HepG2 (cell line): ENCODE measurements at regions not wholly inside any gene's neighbourhood (a gene's known extent, or its start where the extent isn't known, plus 50 kb on each side); places are given as distances from the start of the nearest gene placed in this dataset.
"Not testable (repeated sequence)": the region's sequence is repeated elsewhere in the genome, so short reads cannot be mapped to it uniquely, and the experiment has no call there.

Source experiments
- ARID3A ChIP-seq: IDR thresholded peaks from 2 replicates; pipeline ENCODE4 v1.6.1; 2012; ENCODE audit warnings: low read depth, low read length, improper control_type of control experiment
- ATF2 ChIP-seq: sonication (generic); formaldehyde crosslinking; IDR thresholded peaks from 2 replicates; pipeline ENCODE4 v1.4.0; 2020; ENCODE audit warnings: missing genetic modification reagents
- CHD4 ChIP-seq: fragments of 200-600 bp; sonication (generic); IDR thresholded peaks from 2 replicates; pipeline ENCODE4 v1.7.0; 2017; ENCODE audit warnings: mild to moderate bottlenecking, low read length, borderline replicate concordance
- CTCF ChIP-seq: sonication (generic); formaldehyde crosslinking; IDR thresholded peaks from 2 replicates; pipeline ENCODE4 v1.5.0; 2020; ENCODE audit warnings: mild to moderate bottlenecking, missing genetic modification reagents, moderate library complexity
- HNF4G ChIP-seq, 2 experiments: sonication (generic) in 1 of 2; formaldehyde crosslinking in 1 of 2; IDR thresholded peaks; 2 replicates each; pipeline versions ENCODE4 v1.4.0 to v1.6.1; 2011 to 2020; ENCODE audit warnings: borderline replicate concordance in 2 of 2, low read depth in 2 of 2, mild to moderate bottlenecking in 2 of 2, low read length in 1 of 2, missing genetic modification reagents in 1 of 2, moderate library complexity in 1 of 2
- JUNB ChIP-seq: sonication (generic); formaldehyde crosslinking; IDR thresholded peaks from 2 replicates; pipeline ENCODE4 v1.8.0; 2022; ENCODE audit warnings: missing genetic modification reagents, mild to moderate bottlenecking, borderline replicate concordance
- NRL ChIP-seq: sonication (generic); formaldehyde crosslinking; IDR thresholded peaks from 2 replicates; pipeline ENCODE4 v1.5.0; 2020; ENCODE audit warnings: missing genetic modification reagents, mild to moderate bottlenecking, moderate library complexity, borderline replicate concordance
- RAD21 ChIP-seq: fragments of 450-650 bp; formaldehyde crosslinking; IDR thresholded peaks from 2 replicates; pipeline ENCODE4 v1.5.0; 2020; ENCODE audit warnings: mild to moderate bottlenecking
- RAD51 ChIP-seq: fragments of 450-650 bp; IDR thresholded peaks from 2 replicates; pipeline ENCODE4 v1.6.1; 2016; ENCODE audit warnings: borderline replicate concordance
- SP2 ChIP-seq: sonication (generic); formaldehyde crosslinking; IDR thresholded peaks from 2 replicates; pipeline ENCODE4 v1.5.1; 2020; ENCODE audit warnings: mild to moderate bottlenecking, missing genetic modification reagents
- TCF7L2 ChIP-seq: IDR thresholded peaks from 2 replicates; pipeline ENCODE4 v1.6.1; 2011; ENCODE audit warnings: mild to moderate bottlenecking, low read depth, low read length, moderate library complexity
- ZNF597 ChIP-seq: sonication (generic); formaldehyde crosslinking; IDR thresholded peaks from 2 replicates; pipeline ENCODE4 v1.5.0; 2020; ENCODE audit warnings: missing genetic modification reagents
- ZSCAN5A ChIP-seq: sonication (generic); formaldehyde crosslinking; IDR thresholded peaks from 2 replicates; pipeline ENCODE4 v1.8.0; 2022; ENCODE audit warnings: mild to moderate bottlenecking, missing genetic modification reagents, borderline replicate concordance

GRCh38 chr7:121497545-121497944 is 101.4 kb upstream of the FAM3C start:
- not testable (repeated sequence) for TF ChIP-seq CTCF (CRISPR knock-in tag); ARID3A; JUNB (CRISPR knock-in tag); RAD51; TCF7L2; NRL (CRISPR knock-in tag); RAD21; HNF4G (IDR thresholded peaks at IDR 0.05; ENCODE audit: borderline replicate concordance, low read depth, low read length); HNF4G (CRISPR knock-in tag; IDR thresholded peaks at IDR 0.05; ENCODE audit: borderline replicate concordance, low read depth); ATF2; ZNF597 (CRISPR knock-in tag); ZSCAN5A (CRISPR knock-in tag); CHD4; SP2 (CRISPR knock-in tag)
